Endodermal cell (in vitro differentiated cells): ENCODE measurements at regions not wholly inside any gene's neighbourhood (a gene's known extent, or its start where the extent isn't known, plus 50 kb on each side); places are given as distances from the start of the nearest gene placed in this dataset.

Experiments
- DNase-seq: peaks from one replicate; pipeline ENCODE4 v3.0.0-alpha.2; 2017
- H3K27ac ChIP-seq: 2 replicates; pipeline ENCODE4 v1.5.1; 2013; ENCODE audit warnings: mild to moderate bottlenecking, low read depth, low read length, moderate library complexity
- H3K27me3 ChIP-seq: 2 replicates; pipeline ENCODE4 v1.6.1; 2013; ENCODE audit warnings: mild to moderate bottlenecking, low read length, moderate library complexity; ENCODE audit not compliant: insufficient read depth, control insufficient read depth, poor library complexity, severe bottlenecking
- H3K36me3 ChIP-seq: 2 replicates; pipeline ENCODE4 v1.7.0; 2013; ENCODE audit warnings: mild to moderate bottlenecking, low read length, moderate library complexity; ENCODE audit not compliant: control insufficient read depth, insufficient read depth
- H3K4me1 ChIP-seq: one replicate; pipeline ENCODE4 v1.7.0; 2013; ENCODE audit warnings: low read length; ENCODE audit not compliant: control insufficient read depth, insufficient read depth
- H3K4me3 ChIP-seq: 2 replicates; pipeline ENCODE4 v1.5.1; 2013; ENCODE audit warnings: mild to moderate bottlenecking, low read length, moderate library complexity
- H3K9ac ChIP-seq: 2 replicates; pipeline ENCODE4 v1.6.1; 2013; ENCODE audit warnings: mild to moderate bottlenecking, low read length, moderate library complexity; ENCODE audit not compliant: poor library complexity, severe bottlenecking; ENCODE audit errors: extremely low read depth
- H3K9me3 ChIP-seq: 2 replicates; pipeline ENCODE4 v1.6.1; 2013; ENCODE audit warnings: mild to moderate bottlenecking, low read length, moderate library complexity; ENCODE audit not compliant: control insufficient read depth
- H3K27ac Mint-ChIP-seq: 2 replicates; pipeline ENCODE4 v1.8.0; 2020; ENCODE audit warnings: mixed read lengths
- H3K27me3 Mint-ChIP-seq: 2 replicates; pipeline ENCODE4 v1.8.0; 2021; ENCODE audit warnings: mild to moderate bottlenecking, mixed read lengths; ENCODE audit not compliant: insufficient read depth
- H3K36me3 Mint-ChIP-seq: 2 replicates; pipeline ENCODE4 v1.8.0; 2020; ENCODE audit warnings: low read depth, mixed read lengths
- H3K4me1 Mint-ChIP-seq: 2 replicates; pipeline ENCODE4 v1.8.0; 2020; ENCODE audit warnings: mixed read lengths
- H3K4me3 Mint-ChIP-seq: 2 replicates; pipeline ENCODE4 v1.8.0; 2020; ENCODE audit warnings: mild to moderate bottlenecking, moderate library complexity, mixed read lengths
- H3K9me3 Mint-ChIP-seq: 2 replicates; pipeline ENCODE4 v1.8.0; 2020; ENCODE audit warnings: mild to moderate bottlenecking, mixed read lengths
- CTCF ChIP-seq: fragments of 200-600 bp; sonication (generic); conservative IDR thresholded peaks from 2 replicates; pipeline ENCODE4 v1.5.0; 2021; ENCODE audit warnings: antibody characterized with exemption, mild to moderate bottlenecking
- WGBS, 2 experiments: methylation state at CpG; one replicate each; pipeline versions ENCODE4 v1.1.5 to v1.1.7; 2013; ENCODE audit warnings: missing lambda C conversion rate in 2 of 2, mixed read lengths in 1 of 2; ENCODE audit not compliant: insufficient coverage in 1 of 2, insufficient read length in 1 of 2; 5-methylcytosine and 5-hydroxymethylcytosine counted together

GRCh38 chr3:4147556-4148118, 155.5 kb upstream of the SETMAR start:
- Histone ChIP-seq H3K9ac (no peak overlapping the region), H3K27ac (no peak overlapping the region), H3K36me3 (no peaks in the 10 kb centered on the region), H3K9me3 (no peaks in the 10 kb centered on the region), H3K4me3 (no peak overlapping the region), H3K4me1 (peaks cover 4% of the 10 kb centered on the region), H3K27me3 (peaks cover 13% of the 10 kb centered on the region)
- Mint-ChIP-seq H3K9me3 (no peaks in the 10 kb centered on the region), H3K27ac (no peak overlapping the region), H3K4me3 (no peak overlapping the region), H3K4me1 (peaks cover 18% of the 10 kb centered on the region), H3K27me3 (peaks cover 30% of the 10 kb centered on the region), H3K36me3 (no peaks in the 10 kb centered on the region)
- no peak for TF ChIP-seq CTCF
- no peak for DNase-seq
- 77 to 100% methylated on average over 2 to 3 of the region's 3 CpGs for WGBS, 2 experiments

DNA sequence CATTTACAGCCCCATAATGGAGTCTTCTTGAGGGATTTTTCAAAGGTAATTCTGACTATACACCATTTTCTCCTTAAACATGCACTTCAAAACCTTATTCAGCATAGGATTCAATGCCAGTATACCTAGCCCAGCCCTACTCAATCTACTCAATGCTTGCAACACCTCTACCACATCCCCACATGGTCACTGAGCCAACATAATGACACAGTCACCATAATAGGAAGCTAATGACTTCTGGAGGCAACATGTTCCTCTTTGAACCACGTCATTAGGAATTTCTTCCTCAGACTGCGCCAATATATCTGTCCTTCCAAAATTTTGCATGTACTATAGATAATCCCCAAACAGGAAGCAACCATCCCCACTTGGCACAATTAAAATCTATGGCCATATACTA, 153.9 kb upstream of the SETMAR start:
- Histone ChIP-seq H3K4me1 (peaks cover 4% of the 10 kb centered on the region), H3K4me3 (no peak overlapping the region), H3K9ac (no peak overlapping the region), H3K9me3 (no peaks in the 10 kb centered on the region), H3K27me3 (peaks cover 13% of the 10 kb centered on the region), H3K36me3 (no peaks in the 10 kb centered on the region), H3K27ac (no peak overlapping the region)
- Mint-ChIP-seq H3K36me3 (no peaks in the 10 kb centered on the region), H3K27ac (no peak overlapping the region), H3K4me3 (no peak overlapping the region), H3K4me1 (peaks cover 18% of the 10 kb centered on the region), H3K9me3 (no peaks in the 10 kb centered on the region), H3K27me3 (peaks cover 20% of the 10 kb centered on the region)
- no peak for DNase-seq
- no peak for TF ChIP-seq CTCF
- 95% methylated on average over 2 of the region's 2 CpGs; no CpG with 5 or more reads in 1 of the 2 experiments for WGBS, 2 experiments

DNA sequence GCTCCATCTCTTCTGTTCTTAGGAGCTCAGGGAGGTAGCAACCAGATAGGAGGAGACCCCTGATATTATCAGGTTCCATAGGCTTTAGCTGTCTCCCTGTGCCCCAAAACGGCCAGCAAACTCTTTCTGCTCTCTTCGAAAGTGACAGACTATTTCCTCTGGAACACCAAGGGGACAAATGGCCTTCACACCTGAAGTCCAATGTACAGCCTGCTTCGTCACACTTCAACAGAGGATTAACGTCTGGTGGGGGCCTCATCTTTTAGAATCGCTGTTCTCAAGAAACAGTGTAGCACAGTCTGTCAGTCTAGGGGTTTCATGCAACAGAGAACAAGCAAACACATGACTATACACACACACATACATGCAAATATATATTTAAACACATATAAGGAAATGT, 152.4 kb upstream of the SETMAR start:
- H3K36me3 ChIP-seq: no peaks in the 10 kb centered on the region
- no peak overlapping the region for H3K27ac ChIP-seq
- Mint-ChIP-seq H3K27ac (no peak overlapping the region), H3K4me1 (peaks cover 16% of the 10 kb centered on the region), H3K4me3 (no peak overlapping the region), H3K9me3 (no peaks in the 10 kb centered on the region), H3K27me3 (peaks cover 31% of the 10 kb centered on the region), H3K36me3 (no peaks in the 10 kb centered on the region)
- no peak for TF ChIP-seq CTCF
- WGBS, 2 experiments: 83 to 93% methylated on average over 2 to 5 of the region's 5 CpGs
- H3K4me3 ChIP-seq: no peak overlapping the region
- peaks cover 13% of the 10 kb centered on the region for H3K27me3 ChIP-seq
- no peak overlapping the region for H3K9ac ChIP-seq
- H3K9me3 ChIP-seq: no peaks in the 10 kb centered on the region
- H3K4me1 ChIP-seq: peaks cover 4% of the 10 kb centered on the region
- DNase-seq: no peak
